Spleen (tissue), 11 donors: ENCODE measurements at regions not wholly inside any gene's neighbourhood (a gene's known extent, or its start where the extent isn't known, plus 50 kb on each side); places are given as distances from the start of the nearest gene placed in this dataset.

Experiments used
- DNase-seq: peaks from one replicate; pipeline ENCODE4 v3.0.0-alpha.2; 2020
- H3K27ac ChIP-seq, 8 donors: fragments of 200-600 bp; sonication (generic) in 7 of 8; 1 replicate in 4 of 8; 2 replicates in 4 of 8; pipeline versions ENCODE4 v1.5.0 to v1.8.0; 2016 to 2021; ENCODE audit warnings: inconsistent platforms in 4 of 8, mild to moderate bottlenecking in 4 of 8, moderate library complexity in 1 of 8
- H3K27me3 ChIP-seq, 7 donors: fragments of 200-600 bp; sonication (generic) in 6 of 7; replicated peaks in 1 of 7; 1 replicate in 4 of 7; 2 replicates in 3 of 7; pipeline versions ENCODE4 v1.5.0 to v1.8.0; 2016 to 2021; ENCODE audit warnings: inconsistent platforms in 3 of 7, mild to moderate bottlenecking in 1 of 7
- H3K36me3 ChIP-seq, 6 donors: fragments of 200-600 bp; sonication (generic) in 5 of 6; 1 replicate in 4 of 6; 2 replicates in 2 of 6; pipeline versions ENCODE4 v1.5.0 to v1.8.0; 2016 to 2021; ENCODE audit warnings: inconsistent platforms in 2 of 6
- H3K4me1 ChIP-seq, 6 donors: fragments of 200-600 bp; sonication (generic) in 5 of 6; 1 replicate in 3 of 6; 2 replicates in 3 of 6; pipeline versions ENCODE4 v1.5.0 to v1.8.0; 2016 to 2021; ENCODE audit warnings: inconsistent platforms in 3 of 6
- H3K4me3 ChIP-seq, 8 donors: fragments of 200-600 bp; sonication (generic) in 7 of 8; 1 replicate in 4 of 8; 2 replicates in 4 of 8; pipeline versions ENCODE4 v1.5.0 to v1.8.0; 2016 to 2021; ENCODE audit warnings: inconsistent platforms in 4 of 8, mild to moderate bottlenecking in 4 of 8, moderate library complexity in 2 of 8
- H3K9me3 ChIP-seq, 8 donors: fragments of 200-600 bp; sonication (generic) in 7 of 8; 1 replicate in 4 of 8; 2 replicates in 4 of 8; pipeline versions ENCODE4 v1.5.0 to v1.8.0; 2016 to 2021; ENCODE audit warnings: inconsistent platforms in 4 of 8
- POLR2A ChIP-seq, 3 donors: fragments of 450-650 bp; IDR thresholded peaks; one replicate each; pipeline ENCODE4 v1.5.1; 2017; ENCODE audit warnings: antibody characterized with exemption in 3 of 3, mild to moderate bottlenecking in 1 of 3
- POLR2AphosphoS5 ChIP-seq, 3 donors: sonication (generic); formaldehyde crosslinking; IDR thresholded peaks; one replicate each; pipeline ENCODE4 v1.5.1; 2017; ENCODE audit warnings: antibody characterized with exemption in 3 of 3
- WGBS, 5 donors: extraction: QIAGEN DNeasy Blood & Tissue Kit in 3 of 5; methylation state at CpG; one replicate each; pipeline versions ENCODE4 v1.1.5 to v1.1.7; 2013 to 2018; 5-methylcytosine and 5-hydroxymethylcytosine counted together
- intact Hi-C: fragments of 100-400 bp; cut with DNase I; formaldehyde crosslinking; loops from one replicate; pipeline ENCODE4 v1.15.0; 2023; ENCODE audit warnings: low total_unique reads
- TF ChIP-seq, protein P1 (sequence below), 11 experiments: fragments of 200-600 bp in 7 of 11; fragments of 450-650 bp in 4 of 11; sonication (generic) in 4 of 11; IDR thresholded peaks in 8 of 11; conservative IDR thresholded peaks in 3 of 11; 1 replicate in 7 of 11; 2 replicates in 4 of 11; pipeline versions ENCODE4 v1.4.0 to v1.8.0; 2016 to 2021; ENCODE audit warnings: antibody characterized with exemption in 11 of 11, inconsistent platforms in 4 of 11, mild to moderate bottlenecking in 1 of 11
- donor health status: healthy with polysubstance abuse.
- donor health status: DM: no; HTN: no; CAD: no; lungs with moderate emphysema.
- donor health status: DM: no; HTN: no; CAD: no.
- donor health status: Bipolar disorder and iron deficiency.
- donor health status: healthy.
- donor health status: DM: no; HTN: no; CAD: no.
- donor health status: DM: yes; HTN: yes; CAD: no.

- Histone ChIP-seq H3K27me3 (no peaks in the 10 kb centered on the region), H3K4me1 (peaks cover 0 to 5% (median 1%) of the 10 kb centered on the region in 6 donors), H3K4me3 (no peak overlapping the region), H3K27ac (no peak overlapping the region), H3K9me3 (no peaks in the 10 kb centered on the region), H3K36me3 (no peaks in the 10 kb centered on the region)
- no peak for DNase-seq
- TF ChIP-seq POLR2A (IDR thresholded peaks at IDR 0.05) = no peak
- TF ChIP-seq, protein P1, sequence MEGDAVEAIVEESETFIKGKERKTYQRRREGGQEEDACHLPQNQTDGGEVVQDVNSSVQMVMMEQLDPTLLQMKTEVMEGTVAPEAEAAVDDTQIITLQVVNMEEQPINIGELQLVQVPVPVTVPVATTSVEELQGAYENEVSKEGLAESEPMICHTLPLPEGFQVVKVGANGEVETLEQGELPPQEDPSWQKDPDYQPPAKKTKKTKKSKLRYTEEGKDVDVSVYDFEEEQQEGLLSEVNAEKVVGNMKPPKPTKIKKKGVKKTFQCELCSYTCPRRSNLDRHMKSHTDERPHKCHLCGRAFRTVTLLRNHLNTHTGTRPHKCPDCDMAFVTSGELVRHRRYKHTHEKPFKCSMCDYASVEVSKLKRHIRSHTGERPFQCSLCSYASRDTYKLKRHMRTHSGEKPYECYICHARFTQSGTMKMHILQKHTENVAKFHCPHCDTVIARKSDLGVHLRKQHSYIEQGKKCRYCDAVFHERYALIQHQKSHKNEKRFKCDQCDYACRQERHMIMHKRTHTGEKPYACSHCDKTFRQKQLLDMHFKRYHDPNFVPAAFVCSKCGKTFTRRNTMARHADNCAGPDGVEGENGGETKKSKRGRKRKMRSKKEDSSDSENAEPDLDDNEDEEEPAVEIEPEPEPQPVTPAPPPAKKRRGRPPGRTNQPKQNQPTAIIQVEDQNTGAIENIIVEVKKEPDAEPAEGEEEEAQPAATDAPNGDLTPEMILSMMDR (IDR thresholded peaks at IDR 0.05 in 8 of 11, conservative IDR thresholded peaks at IDR 0.05 in 3 of 11) = no peak
- WGBS, 5 donors = 57 to 79% (median 70%) methylated on average over 3 of the region's 3 CpGs
- intact Hi-C loops = no loop called here
These were observed 51.2 kb upstream of the THRB start for GRCh38 chr3:24545887-24546286.

DNA sequence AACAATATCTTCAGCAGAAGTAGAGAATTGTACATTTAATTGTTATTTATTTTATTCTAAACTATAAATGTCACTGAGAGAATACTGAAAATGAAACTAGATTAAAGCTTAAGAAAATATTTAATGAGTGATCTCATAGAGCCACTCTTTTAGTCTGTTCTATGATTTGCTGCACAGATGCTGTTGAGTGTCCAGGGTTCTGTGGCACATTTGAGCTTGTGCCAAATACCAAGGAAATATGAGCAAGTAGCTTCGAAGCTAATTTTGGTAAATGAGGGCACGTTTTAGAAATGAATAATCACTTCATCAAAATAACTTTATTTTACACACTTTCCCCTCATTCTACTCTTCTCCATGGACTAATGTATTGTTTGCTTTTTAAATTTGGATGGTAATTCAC lies 53.6 kb upstream of the THRB start:
- H3K27me3 ChIP-seq = no peaks in the 10 kb centered on the region
- DNase-seq = no peak
- no peaks in the 10 kb centered on the region for H3K36me3 ChIP-seq
- TF ChIP-seq POLR2AphosphoS5 (IDR thresholded peaks at IDR 0.05) (no peak), POLR2A (IDR thresholded peaks at IDR 0.05) (no peak)
- TF ChIP-seq, protein P1 (IDR thresholded peaks at IDR 0.05 in 8 of 11, conservative IDR thresholded peaks at IDR 0.05 in 3 of 11) = no peak
- H3K4me3 ChIP-seq = no peak overlapping the region
- H3K9me3 ChIP-seq = no peaks in the 10 kb centered on the region
- intact Hi-C loops = no loop called here
- no peak overlapping the region for H3K27ac ChIP-seq
- peaks cover 0 to 5% (median 1%) of the 10 kb centered on the region in 6 donors for H3K4me1 ChIP-seq
- 10 to 44% (median 17%) methylated on average over 2 of the region's 2 CpGs for WGBS, 5 donors

DNA sequence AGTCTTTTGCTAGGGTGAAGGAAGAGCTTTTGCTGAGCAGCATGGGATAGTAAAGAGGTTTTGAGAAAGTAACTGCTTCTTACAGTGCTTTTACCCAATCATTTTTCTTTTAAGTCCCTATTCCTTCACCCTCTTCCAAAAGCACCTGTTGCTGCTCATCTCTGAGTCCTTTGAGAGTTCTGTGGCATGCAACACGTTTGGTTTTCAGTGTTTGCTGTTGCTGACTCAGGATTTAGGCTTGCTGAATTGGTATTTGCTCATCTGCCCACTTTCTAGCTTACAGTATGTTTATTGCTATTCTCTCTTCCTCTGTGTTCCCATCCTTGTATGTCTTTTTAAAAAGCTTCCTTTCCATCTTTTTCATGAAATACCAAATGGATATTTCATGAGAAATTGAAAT lies 55.9 kb upstream of the THRB start:
- WGBS, 5 donors = 28 to 58% (median 42%) methylated on average over 1 of the region's 1 CpG
- Histone ChIP-seq H3K27me3 (no peaks in the 10 kb centered on the region), H3K36me3 (no peaks in the 10 kb centered on the region), H3K4me1 (peaks cover 0 to 5% (median 1%) of the 10 kb centered on the region in 6 donors), H3K4me3 (no peak overlapping the region), H3K27ac (no peak overlapping the region), H3K9me3 (no peaks in the 10 kb centered on the region)
- TF ChIP-seq, protein P1 (IDR thresholded peaks at IDR 0.05 in 8 of 11, conservative IDR thresholded peaks at IDR 0.05 in 3 of 11) = no peak
- TF ChIP-seq POLR2A (IDR thresholded peaks at IDR 0.05) (no peak), POLR2AphosphoS5 (IDR thresholded peaks at IDR 0.05) (no peak)
- DNase-seq = no peak
- intact Hi-C loops = no loop called here

- no peaks in the 10 kb centered on the region for H3K9me3 ChIP-seq
- no peak overlapping the region for H3K4me3 ChIP-seq
- no peak for TF ChIP-seq POLR2A (IDR thresholded peaks at IDR 0.05)
- intact Hi-C loops = no loop called here
- DNase-seq = no peak
- H3K27ac ChIP-seq = no peak overlapping the region
- H3K4me1 ChIP-seq = peaks cover 0 to 5% (median 0%) of the 10 kb centered on the region in 6 donors
- no peaks in the 10 kb centered on the region for H3K27me3 ChIP-seq
- H3K36me3 ChIP-seq = no peaks in the 10 kb centered on the region
- 69 to 88% (median 78%) methylated on average over 2 of the region's 2 CpGs for WGBS, 5 donors
These were observed 57.0 kb upstream of the THRB start for GRCh38 chr3:24551626-24552025.

GRCh38 chr3:24562895-24563294 lies 68.2 kb upstream of the THRB start:
- 79 to 89% (median 81%) methylated on average over 3 of the region's 3 CpGs for WGBS, 5 donors
- TF ChIP-seq, protein P1 (IDR thresholded peaks at IDR 0.05 in 8 of 11, conservative IDR thresholded peaks at IDR 0.05 in 3 of 11) = no peak
- TF ChIP-seq POLR2AphosphoS5 (IDR thresholded peaks at IDR 0.05) (no peak), POLR2A (IDR thresholded peaks at IDR 0.05) (no peak)
- H3K9me3 ChIP-seq = peaks cover 0 to 11% (median 5%) of the 10 kb centered on the region in 8 donors
- no peak for DNase-seq
- H3K36me3 ChIP-seq = no peaks in the 10 kb centered on the region
- no peak overlapping the region for H3K27ac ChIP-seq
- H3K4me3 ChIP-seq = no peak overlapping the region
- no peaks in the 10 kb centered on the region for H3K27me3 ChIP-seq
- H3K4me1 ChIP-seq = no peaks in the 10 kb centered on the region
- intact Hi-C loops = no loop called here
